ENCODE measurements at regions not wholly inside any gene's neighbourhood (a gene's known extent, or its start where the extent isn't known, plus 50 kb on each side); places are given as distances from the start of the nearest gene placed in this dataset.
"Not testable (repeated sequence)": the region's sequence is repeated elsewhere in the genome, so short reads cannot be mapped to it uniquely, and the experiment has no call there.

GRCh38 chr20:48528346-48528745 lies 299.5 kb downstream of the PREX1 start:
- DNase-seq: no peak

GRCh38 chr20:48527771-48528170 lies 300.0 kb downstream of the PREX1 start:
- DNase-seq: no peak

GRCh38 chr20:48526936-48527335 lies 300.9 kb downstream of the PREX1 start:
- DNase-seq: no peak

GRCh38 chr20:48525400-48525799 lies 302.4 kb downstream of the PREX1 start:
- no peak for DNase-seq

- no peak for DNase-seq
These were observed 303.2 kb downstream of the PREX1 start for GRCh38 chr20:48524582-48524981.

- DNase-seq: no peak
These were observed 304.4 kb downstream of the PREX1 start for GRCh38 chr20:48523191-48523995.

- no peak for DNase-seq
These were observed 306.7 kb downstream of the PREX1 start for GRCh38 chr20:48521121-48521520.

- DNase-seq: peak; percentile 3
These were observed 311.6 kb downstream of the PREX1 start for GRCh38 chr20:48516196-48516595.

- not testable (repeated sequence) for DNase-seq
These were observed 313.2 kb downstream of the PREX1 start for GRCh38 chr20:48514577-48514976.

- not testable (repeated sequence) for DNase-seq
These were observed 315.3 kb downstream of the PREX1 start for GRCh38 chr20:48512539-48512938.

- DNase-seq: not testable (repeated sequence)
These were observed 322.7 kb downstream of the PREX1 start for GRCh38 chr20:48505066-48505465.

- DNase-seq: no peak
These were observed 324.5 kb downstream of the PREX1 start for GRCh38 chr20:48503166-48503815.

GRCh38 chr20:48502758-48503157 lies 325.0 kb downstream of the PREX1 start:
- no peak for DNase-seq

GRCh38 chr20:48502016-48502415 lies 325.8 kb downstream of the PREX1 start:
- no peak for DNase-seq

GRCh38 chr20:48500900-48501299 lies 326.9 kb downstream of the PREX1 start:
- not testable (repeated sequence) for DNase-seq

GRCh38 chr20:48498939-48499338 lies 328.9 kb downstream of the PREX1 start:
- DNase-seq: not testable (repeated sequence)

GRCh38 chr20:48498125-48498524 lies 329.7 kb downstream of the PREX1 start:
- DNase-seq: not testable (repeated sequence)

GRCh38 chr20:48493966-48494365 lies 333.8 kb downstream of the PREX1 start:
- no peak for DNase-seq

GRCh38 chr20:48493331-48493730 lies 334.5 kb downstream of the PREX1 start:
- not testable (repeated sequence) for DNase-seq

GRCh38 chr20:48492715-48493070 lies 335.1 kb downstream of the PREX1 start:
- DNase-seq: no peak

- DNase-seq: no peak
These were observed 335.6 kb downstream of the PREX1 start for GRCh38 chr20:48492015-48492714.

- DNase-seq: no peak
These were observed 336.6 kb downstream of the PREX1 start for GRCh38 chr20:48490961-48491831.

- DNase-seq: not testable (repeated sequence)
These were observed 337.5 kb downstream of the PREX1 start for GRCh38 chr20:48490341-48490740.
